ENCODE measurements at regions not wholly inside any gene's neighbourhood (a gene's known extent, or its start where the extent isn't known, plus 50 kb on each side); places are given as distances from the start of the nearest gene placed in this dataset.

DNA sequence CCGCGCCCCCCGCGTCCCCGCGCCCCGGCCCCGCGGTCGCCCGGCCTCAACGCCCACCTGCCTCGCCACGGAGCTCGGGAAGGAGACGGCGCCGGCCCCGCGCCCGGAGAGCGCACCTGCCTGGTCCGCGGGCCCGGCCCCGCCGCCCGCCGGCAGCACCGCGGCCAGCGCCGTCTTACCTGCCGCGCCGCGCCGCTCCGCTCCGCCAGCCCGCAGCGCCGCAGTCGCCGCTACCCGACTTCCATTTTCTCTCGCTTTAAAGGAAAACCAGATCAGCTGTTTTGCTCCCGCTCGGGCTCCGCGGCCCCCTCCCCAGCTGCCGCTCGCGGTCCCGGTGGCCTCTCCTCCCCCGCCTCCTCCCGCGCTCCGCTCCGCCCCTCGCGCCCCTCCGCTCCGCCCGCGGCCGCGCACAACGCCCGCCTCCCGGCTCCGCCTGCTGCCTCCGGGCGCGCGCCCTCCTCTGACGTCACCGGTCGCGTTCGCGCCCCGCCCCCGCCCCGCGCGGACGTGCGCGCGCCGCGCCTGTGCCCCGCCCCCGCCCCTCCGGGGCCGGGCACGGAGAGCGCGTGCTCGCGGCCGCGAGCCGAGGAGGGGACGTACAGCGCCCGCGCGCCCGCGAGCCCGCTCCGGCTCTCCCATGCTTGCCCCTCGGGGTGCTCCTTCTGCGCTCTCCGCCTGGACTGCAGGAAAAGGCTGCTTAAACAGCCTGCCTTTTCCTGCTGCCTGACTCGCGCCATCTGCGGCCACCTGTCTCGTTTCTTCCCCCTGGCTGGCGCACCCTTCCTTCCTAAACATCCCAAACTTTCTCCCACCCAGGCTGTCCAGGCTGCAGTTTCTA is 159.8 kb upstream of the CHRNA7 start, which contains the start of gene OTUD7A:
Gene OTUD7A (minus strand): TSS at position 346 of the 838 bp plus-strand sequence.
- no peaks in the 10 kb centered on the region for H3K9me3 Mint-ChIP-seq (ENCODE audit: unreplicated experiment)
- FAIRE-seq: no peak
- no peaks in the 10 kb centered on the region for H3K36me3 ChIP-seq (ENCODE audit: insufficient read depth, low read length)
- peak within 1 kb of the TSS; percentile 80 for H3K4me3 ChIP-seq (ENCODE audit: insufficient read depth, low read depth, low read length)
- H3K27me3 ChIP-seq (ENCODE audit: insufficient read depth, low read length): peaks cover 3% of the 10 kb centered on the region
- peaks cover 6% of the 10 kb centered on the region for H3K27me3 Mint-ChIP-seq (ENCODE audit: low read depth, unreplicated experiment)
- peak; percentile 48 for DNase-seq (ENCODE audit: low read depth)
- H2AFZ ChIP-seq (ENCODE audit: low read depth, low read length): peak within 1 kb of the TSS; percentile 99
- peak within 1 kb of the TSS; percentile 98 for H3K4me2 ChIP-seq (ENCODE audit: low read length)
- no peaks in the 10 kb centered on the region for H3K79me2 ChIP-seq (ENCODE audit: insufficient read depth, low read length)
- H3K36me3 Mint-ChIP-seq (ENCODE audit: low read depth, unreplicated experiment): no peaks in the 10 kb centered on the region
- peaks cover 2% of the 10 kb centered on the region for H3K4me1 Mint-ChIP-seq (ENCODE audit: low read depth, unreplicated experiment)
- peak within 1 kb of the TSS; percentile 22 for H3K27ac Mint-ChIP-seq (ENCODE audit: unreplicated experiment)
- no peaks in the 10 kb centered on the region for H4K20me1 ChIP-seq (ENCODE audit: insufficient read depth, low read length)
- H3K9ac ChIP-seq (ENCODE audit: low read length): peak within 1 kb of the TSS; percentile 73
- H3K4me1 ChIP-seq (ENCODE audit: insufficient read depth, low read length): peaks cover 4% of the 10 kb centered on the region
- no peak for TF ChIP-seq EZH2 (IDR thresholded peaks at IDR 0.05; ENCODE audit: insufficient read depth, low read length)
- no peak for TF ChIP-seq CTCF (IDR thresholded peaks at IDR 0.05; ENCODE audit: insufficient read depth, low read depth, low read length)
- peak within 1 kb of the TSS; percentile 90 for H3K4me3 Mint-ChIP-seq (ENCODE audit: unreplicated experiment)
- H3K9me3 ChIP-seq (ENCODE audit: insufficient read depth, low read depth, low read length): no peaks in the 10 kb centered on the region
- peak within 1 kb of the TSS; percentile 31 for H3K27ac ChIP-seq (ENCODE audit: low read depth, low read length)

DNA sequence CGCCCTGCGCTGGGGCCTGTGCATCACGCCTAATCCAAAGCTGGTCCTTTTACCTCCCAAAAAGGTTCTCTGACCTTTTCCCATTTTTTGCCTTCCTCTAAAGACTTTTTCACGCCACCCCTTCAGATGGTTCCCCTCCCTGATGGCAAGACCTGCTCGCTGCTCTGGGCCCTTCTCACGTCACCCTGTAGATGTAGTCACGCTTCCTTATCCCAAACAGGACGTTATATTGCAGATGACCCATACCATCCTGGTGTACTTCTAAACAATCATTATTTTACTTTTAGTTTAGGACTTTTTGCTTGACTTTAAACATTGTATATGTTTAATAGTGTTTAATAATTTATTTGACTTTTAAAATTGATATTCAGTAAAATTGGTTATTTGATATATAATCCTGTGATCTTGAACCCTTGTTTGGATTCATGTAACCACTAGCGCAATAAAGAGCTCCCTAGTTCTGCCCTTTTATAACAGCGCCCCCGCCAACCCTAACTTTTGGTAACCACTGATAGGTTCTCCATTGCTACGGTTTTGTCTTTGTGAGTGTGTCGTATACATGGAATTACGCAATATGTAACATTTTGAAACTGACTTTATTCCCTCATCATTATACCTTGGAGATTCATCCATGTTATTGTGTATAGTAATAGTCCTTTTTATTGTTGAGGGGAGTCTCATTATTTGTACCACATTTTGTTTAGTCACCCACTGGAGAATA is 159.0 kb upstream of the CHRNA7 start:
- Histone ChIP-seq H4K20me1 (ENCODE audit: insufficient read depth, low read length) (no peaks in the 10 kb centered on the region), H3K36me3 (ENCODE audit: insufficient read depth, low read length) (no peaks in the 10 kb centered on the region), H3K9me3 (ENCODE audit: insufficient read depth, low read depth, low read length) (no peaks in the 10 kb centered on the region), H3K4me1 (ENCODE audit: insufficient read depth, low read length) (peaks cover 4% of the 10 kb centered on the region), H3K9ac (ENCODE audit: low read length) (peak overlapping the region; percentile 73), H2AFZ (ENCODE audit: low read depth, low read length) (peak overlapping the region; percentile 99), H3K27ac (ENCODE audit: low read depth, low read length) (peak overlapping the region; percentile 31), H3K4me2 (ENCODE audit: low read length) (peak overlapping the region; percentile 98), H3K27me3 (ENCODE audit: insufficient read depth, low read length) (peaks cover 3% of the 10 kb centered on the region), H3K79me2 (ENCODE audit: insufficient read depth, low read length) (no peaks in the 10 kb centered on the region), H3K4me3 (ENCODE audit: insufficient read depth, low read depth, low read length) (peak overlapping the region; percentile 80)
- no peak for DNase-seq (ENCODE audit: low read depth)
- Mint-ChIP-seq H3K27ac (ENCODE audit: unreplicated experiment) (peak overlapping the region; percentile 22), H3K36me3 (ENCODE audit: low read depth, unreplicated experiment) (no peaks in the 10 kb centered on the region), H3K9me3 (ENCODE audit: unreplicated experiment) (no peaks in the 10 kb centered on the region), H3K4me1 (ENCODE audit: low read depth, unreplicated experiment) (peaks cover 2% of the 10 kb centered on the region), H3K4me3 (ENCODE audit: unreplicated experiment) (peak overlapping the region; percentile 90), H3K27me3 (ENCODE audit: low read depth, unreplicated experiment) (peaks cover 6% of the 10 kb centered on the region)
- FAIRE-seq: no peak
- TF ChIP-seq CTCF (IDR thresholded peaks at IDR 0.05; ENCODE audit: insufficient read depth, low read depth, low read length) (no peak), EZH2 (IDR thresholded peaks at IDR 0.05; ENCODE audit: insufficient read depth, low read length) (no peak)
